ENCODE measurements at regions not wholly inside any gene's neighbourhood (a gene's known extent, or its start where the extent isn't known, plus 50 kb on each side); places are given as distances from the start of the nearest gene placed in this dataset.

- Histone ChIP-seq H3K9me3 (ENCODE audit: low read depth, low read length) (no peaks in the 10 kb centered on the region), H3K9ac (ENCODE audit: insufficient read length) (no peak overlapping the region), H3K27ac (no peak overlapping the region), H3K4me3 (no peak overlapping the region), H3K36me3 (ENCODE audit: insufficient read depth, low read length) (no peaks in the 10 kb centered on the region)
- TF ChIP-seq EZH2 (IDR thresholded peaks at IDR 0.05), result no peak
- DNase-seq (ENCODE audit: low read depth, low spot score), result no peak
Observed at GRCh38 chr18:56238576-56238975, 399.8 kb downstream of the TXNL1 start.

DNA sequence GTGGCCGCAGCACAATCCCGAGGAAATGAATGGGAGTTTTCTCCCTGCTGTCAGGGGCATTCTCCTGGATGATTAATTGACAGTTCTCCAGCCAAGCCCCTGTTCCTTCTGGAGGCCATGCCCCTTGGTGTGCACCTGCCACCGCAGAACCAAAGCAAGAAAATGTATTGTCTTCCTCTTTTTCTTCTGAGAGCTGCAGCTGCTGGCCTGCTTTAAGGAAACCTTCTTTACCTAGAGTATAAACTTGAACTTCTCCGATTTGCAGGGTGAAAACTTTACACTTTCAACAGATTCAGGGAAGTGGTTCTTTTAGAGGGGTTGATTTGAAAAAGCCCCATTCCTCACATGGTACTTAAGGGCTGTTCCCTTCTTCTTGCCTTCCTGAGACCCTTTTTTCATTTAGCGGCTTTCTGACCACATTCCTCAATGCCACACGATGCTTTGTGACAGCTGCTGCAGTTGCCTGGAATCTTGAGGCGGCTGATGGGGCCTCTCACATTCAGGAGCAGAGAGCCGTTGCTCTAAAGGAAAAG lies 402.8 kb downstream of the TXNL1 start:
- H3K4me3 ChIP-seq, result no peak overlapping the region
- DNase-seq (ENCODE audit: low read depth, low spot score), result no peak
- TF ChIP-seq EZH2 (IDR thresholded peaks at IDR 0.05) (no peak), POLR2AphosphoS5 (IDR thresholded peaks at IDR 0.05; ENCODE audit: borderline replicate concordance, low read depth, low read length) (no peak), FOXP2 (optimal IDR thresholded peaks at IDR 0.05; ENCODE audit: control extremely low read depth, extremely low read length, insufficient read depth) (no peak)
- no peak overlapping the region for H3K9ac ChIP-seq (ENCODE audit: insufficient read length)
- H3K9me3 ChIP-seq (ENCODE audit: low read depth, low read length), result no peaks in the 10 kb centered on the region
- H3K27ac ChIP-seq, result no peak overlapping the region
- H3K36me3 ChIP-seq (ENCODE audit: insufficient read depth, low read length), result no peaks in the 10 kb centered on the region

DNA sequence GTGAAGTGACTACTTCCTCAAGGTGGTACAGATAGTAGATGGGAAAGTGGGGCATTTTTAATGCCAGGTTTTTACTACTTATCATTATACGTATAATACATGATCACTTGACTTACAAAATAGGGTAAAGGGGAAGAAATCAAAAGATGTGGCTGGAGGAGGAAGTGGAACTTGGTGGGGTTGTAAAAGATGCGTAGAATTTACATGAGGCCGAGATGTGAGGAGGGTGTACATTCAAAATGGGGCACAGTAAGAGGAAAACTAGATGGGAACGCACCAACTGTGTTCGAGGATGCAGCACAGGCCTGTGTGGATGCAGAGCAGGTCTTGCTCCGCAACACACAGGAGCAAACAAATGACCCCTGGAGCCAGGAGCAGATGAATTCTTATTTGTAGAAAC lies 403.3 kb downstream of the TXNL1 start:
- no peak overlapping the region for H3K27ac ChIP-seq
- H3K4me3 ChIP-seq, result no peak overlapping the region
- H3K36me3 ChIP-seq (ENCODE audit: insufficient read depth, low read length), result no peaks in the 10 kb centered on the region
- TF ChIP-seq EZH2 (IDR thresholded peaks at IDR 0.05), result no peak
- TF ChIP-seq POLR2AphosphoS5 (IDR thresholded peaks at IDR 0.05; ENCODE audit: borderline replicate concordance, low read depth, low read length), result no peak
- no peak for TF ChIP-seq FOXP2 (optimal IDR thresholded peaks at IDR 0.05; ENCODE audit: control extremely low read depth, extremely low read length, insufficient read depth)
- no peak overlapping the region for H3K9ac ChIP-seq (ENCODE audit: insufficient read length)
- no peak for DNase-seq (ENCODE audit: low read depth, low spot score)
- no peaks in the 10 kb centered on the region for H3K9me3 ChIP-seq (ENCODE audit: low read depth, low read length)

GRCh38 chr18:56233595-56233994 lies 404.8 kb downstream of the TXNL1 start:
- Histone ChIP-seq H3K4me3 (no peak overlapping the region), H3K36me3 (ENCODE audit: insufficient read depth, low read length) (no peaks in the 10 kb centered on the region), H3K27ac (no peak overlapping the region), H3K9me3 (ENCODE audit: low read depth, low read length) (no peaks in the 10 kb centered on the region), H3K9ac (ENCODE audit: insufficient read length) (no peak overlapping the region)
- TF ChIP-seq POLR2AphosphoS5 (IDR thresholded peaks at IDR 0.05; ENCODE audit: borderline replicate concordance, low read depth, low read length) (no peak), FOXP2 (optimal IDR thresholded peaks at IDR 0.05; ENCODE audit: control extremely low read depth, extremely low read length, insufficient read depth) (no peak), EZH2 (IDR thresholded peaks at IDR 0.05) (no peak)
- DNase-seq (ENCODE audit: low read depth, low spot score), result no peak

DNA sequence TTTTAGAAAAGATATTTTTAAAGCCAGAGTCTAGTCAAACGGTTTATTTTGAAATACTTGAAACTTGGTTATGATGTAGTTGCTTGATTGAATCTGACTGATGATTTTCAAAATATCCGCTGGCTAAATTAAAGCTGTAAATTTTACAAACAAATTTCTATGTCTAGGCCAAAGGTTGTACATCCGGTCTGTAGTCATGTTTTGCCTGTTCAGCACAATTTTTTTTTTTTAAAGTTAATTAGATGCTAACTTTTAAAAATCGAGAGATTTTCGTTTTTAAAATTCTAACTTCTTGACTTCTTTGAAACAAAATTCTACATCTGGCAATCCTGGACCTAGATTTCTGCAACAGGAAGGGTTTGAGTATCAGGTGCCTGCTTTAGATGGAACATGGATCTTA lies 412.4 kb downstream of the TXNL1 start:
- Histone ChIP-seq H3K4me3 (no peak overlapping the region), H3K9ac (ENCODE audit: insufficient read length) (no peak overlapping the region), H3K27ac (no peak overlapping the region), H3K36me3 (ENCODE audit: insufficient read depth, low read length) (no peaks in the 10 kb centered on the region), H3K9me3 (ENCODE audit: low read depth, low read length) (no peaks in the 10 kb centered on the region)
- DNase-seq (ENCODE audit: low read depth, low spot score), result no peak
- no peak for TF ChIP-seq EZH2 (IDR thresholded peaks at IDR 0.05)
- no peak for TF ChIP-seq POLR2AphosphoS5 (IDR thresholded peaks at IDR 0.05; ENCODE audit: borderline replicate concordance, low read depth, low read length)
- TF ChIP-seq FOXP2 (optimal IDR thresholded peaks at IDR 0.05; ENCODE audit: control extremely low read depth, extremely low read length, insufficient read depth), result no peak

DNA sequence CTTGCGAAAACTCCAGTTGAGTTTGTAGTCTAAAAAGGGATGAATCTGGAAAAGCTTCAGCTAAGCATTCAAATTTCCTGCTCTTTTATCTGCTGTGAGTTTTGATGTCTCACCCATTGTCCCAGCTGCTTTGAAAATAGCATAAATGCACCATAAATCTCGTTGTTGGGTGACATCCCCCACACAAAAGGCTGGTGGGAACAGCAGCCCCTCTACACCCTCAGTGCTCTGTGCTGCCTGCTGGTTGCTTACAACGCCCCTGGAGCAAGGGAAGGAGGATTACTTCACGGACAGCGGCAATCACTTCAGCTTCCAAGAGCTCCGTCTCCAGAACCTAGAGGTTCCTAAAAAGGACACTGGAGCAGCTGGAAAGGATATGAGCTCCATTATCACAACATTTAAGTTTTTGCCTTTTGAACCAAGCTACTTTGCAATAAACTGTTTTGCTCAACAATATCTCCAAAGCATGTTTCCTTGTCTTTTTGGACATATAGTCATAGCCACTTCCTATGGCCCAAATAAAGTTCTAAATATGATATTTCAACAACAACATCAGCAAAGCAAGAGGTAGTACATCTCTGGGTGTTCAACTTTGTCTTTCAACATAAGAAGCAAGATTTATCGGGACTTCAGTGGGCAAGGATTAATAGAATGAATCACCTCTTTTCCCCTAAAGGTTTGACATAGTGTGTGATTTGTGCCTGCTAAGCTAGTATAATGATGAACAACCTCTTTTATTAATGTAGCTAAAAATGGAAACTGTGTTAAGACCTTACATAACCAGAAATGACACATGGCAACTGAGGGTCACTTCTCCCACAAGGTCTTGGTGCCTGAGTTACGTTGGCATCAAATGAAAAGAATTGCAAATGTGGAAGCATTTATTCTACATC lies 413.5 kb downstream of the TXNL1 start:
- DNase-seq (ENCODE audit: low read depth, low spot score), result no peak
- Histone ChIP-seq H3K27ac (no peak overlapping the region), H3K4me3 (peak overlapping the region; percentile 9; the same call in 1 of the 2 replicates), H3K9ac (ENCODE audit: insufficient read length) (no peak overlapping the region), H3K9me3 (ENCODE audit: low read depth, low read length) (no peaks in the 10 kb centered on the region), H3K36me3 (ENCODE audit: insufficient read depth, low read length) (no peaks in the 10 kb centered on the region)
- TF ChIP-seq EZH2 (IDR thresholded peaks at IDR 0.05) (no peak), FOXP2 (optimal IDR thresholded peaks at IDR 0.05; ENCODE audit: control extremely low read depth, extremely low read length, insufficient read depth) (no peak)

DNA sequence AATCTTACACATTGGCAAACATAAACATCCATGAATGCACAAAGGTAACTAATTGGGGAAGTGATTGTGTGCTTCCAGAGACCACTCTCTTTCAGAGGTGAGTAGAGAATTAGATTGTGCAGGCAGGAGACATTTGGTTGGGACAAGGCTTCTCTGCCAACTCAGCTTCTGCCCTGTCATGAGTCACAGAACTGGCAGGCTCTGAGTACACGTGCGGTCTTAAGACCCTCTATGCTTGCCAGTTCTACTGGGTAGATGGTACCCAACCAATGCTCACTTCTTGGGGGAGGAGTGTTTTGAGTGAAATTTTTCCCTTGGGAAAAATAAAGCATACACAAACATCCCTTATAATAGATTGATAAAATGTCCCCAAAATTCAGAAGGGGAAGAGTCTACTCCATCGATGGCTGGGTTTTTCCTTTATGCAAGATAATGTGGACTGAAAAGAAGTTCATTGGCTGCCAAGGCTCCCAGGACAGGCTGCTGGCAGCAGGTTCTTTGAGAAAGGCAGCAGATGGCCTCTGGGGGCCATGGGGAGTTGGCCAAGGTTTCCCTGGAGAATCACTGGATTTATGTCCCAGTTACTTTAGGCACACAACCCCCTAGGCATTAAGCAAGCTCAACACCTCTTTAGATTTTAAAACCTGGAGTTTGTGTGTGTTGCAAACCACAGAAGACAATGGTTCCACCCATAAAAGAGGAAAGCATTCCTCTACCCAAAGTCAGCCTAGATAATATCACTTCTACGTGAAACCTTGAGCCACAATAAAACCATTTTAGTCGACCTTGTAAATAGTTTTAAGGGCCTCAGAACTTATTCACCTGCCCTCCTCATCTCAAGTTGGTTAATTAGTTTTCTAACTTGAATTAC lies 417.0 kb downstream of the TXNL1 start:
- no peak for DNase-seq (ENCODE audit: low read depth, low spot score)
- Histone ChIP-seq H3K9ac (ENCODE audit: insufficient read length) (no peak overlapping the region), H3K9me3 (ENCODE audit: low read depth, low read length) (no peaks in the 10 kb centered on the region), H3K36me3 (ENCODE audit: insufficient read depth, low read length) (no peaks in the 10 kb centered on the region), H3K4me3 (no peak overlapping the region), H3K27ac (no peak overlapping the region)
- TF ChIP-seq FOXP2 (optimal IDR thresholded peaks at IDR 0.05; ENCODE audit: control extremely low read depth, extremely low read length, insufficient read depth), result no peak
- no peak for TF ChIP-seq EZH2 (IDR thresholded peaks at IDR 0.05)
- no peak for TF ChIP-seq POLR2AphosphoS5 (IDR thresholded peaks at IDR 0.05; ENCODE audit: borderline replicate concordance, low read depth, low read length)

DNA sequence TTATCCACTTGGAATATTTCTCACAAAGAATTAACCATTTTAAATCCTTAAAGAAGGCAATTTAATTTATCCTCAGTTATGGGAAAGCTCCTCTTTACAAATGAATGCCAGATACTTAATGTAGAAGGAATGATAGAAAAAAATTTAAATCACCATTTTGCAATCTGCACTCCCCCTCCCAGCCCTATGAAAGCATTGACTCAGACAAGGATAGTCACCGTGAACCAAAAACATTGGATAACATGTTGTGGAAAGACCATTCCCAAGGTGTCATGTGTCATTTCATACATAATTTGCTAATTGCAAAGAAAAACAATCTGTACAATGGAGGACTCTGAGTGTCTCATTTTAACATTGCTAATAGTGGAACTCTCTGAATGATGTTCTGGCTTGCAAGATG lies 421.0 kb downstream of the TXNL1 start:
- no peak overlapping the region for H3K27ac ChIP-seq
- H3K9me3 ChIP-seq (ENCODE audit: low read depth, low read length), result no peaks in the 10 kb centered on the region
- no peak overlapping the region for H3K9ac ChIP-seq (ENCODE audit: insufficient read length)
- no peak for DNase-seq (ENCODE audit: low read depth, low spot score)
- TF ChIP-seq FOXP2 (optimal IDR thresholded peaks at IDR 0.05; ENCODE audit: control extremely low read depth, extremely low read length, insufficient read depth), result no peak
- TF ChIP-seq EZH2 (IDR thresholded peaks at IDR 0.05), result no peak
- no peak for TF ChIP-seq POLR2AphosphoS5 (IDR thresholded peaks at IDR 0.05; ENCODE audit: borderline replicate concordance, low read depth, low read length)
- no peak overlapping the region for H3K4me3 ChIP-seq
- no peaks in the 10 kb centered on the region for H3K36me3 ChIP-seq (ENCODE audit: insufficient read depth, low read length)

Data from SK-N-MC (cell line).